AG09309 (cell line): ENCODE measurements at regions not wholly inside any gene's neighbourhood (a gene's known extent, or its start where the extent isn't known, plus 50 kb on each side); places are given as distances from the start of the nearest gene placed in this dataset.
A peak's percentile ranks its signal among the peaks of the same experiment; 100 is the strongest.

Experiments
- DNase-seq: peaks from one replicate; pipeline ENCODE4 v3.0.0-alpha.2; 2010; ENCODE audit warnings: low read depth
- H3K4me3 ChIP-seq: 2 replicates; pipeline ENCODE4 v1.5.1; 2011; ENCODE audit warnings: mild to moderate bottlenecking, low read depth, low read length, moderate library complexity; ENCODE audit not compliant: control insufficient read depth
- TF ChIP-seq, protein P1 (sequence below): IDR thresholded peaks from 2 replicates; pipeline ENCODE4 v1.5.1; 2011; ENCODE audit warnings: mild to moderate bottlenecking, low read depth, low read length, inconsistent platforms; ENCODE audit not compliant: insufficient read depth, control insufficient read depth; ENCODE audit errors: missing control alignments

DNA sequence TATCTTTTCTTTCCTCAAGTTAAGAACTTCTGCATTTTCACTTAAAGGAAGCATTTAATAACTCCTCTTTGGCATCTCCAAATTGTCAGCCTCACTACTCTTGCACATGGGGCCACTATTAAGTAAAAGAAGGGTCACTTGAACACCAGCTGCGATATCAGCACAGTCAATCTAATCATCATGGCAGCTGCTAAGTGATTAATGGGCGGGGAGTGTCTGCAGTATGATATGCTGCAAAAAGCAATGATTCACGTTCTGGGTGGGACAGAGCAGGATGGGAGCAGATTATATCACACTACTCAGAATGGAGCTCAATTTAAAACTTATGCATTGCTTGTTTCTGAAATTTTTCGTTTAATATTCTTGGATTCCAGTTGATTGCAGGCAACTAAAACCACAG is 447.4 kb upstream of the PFKP start:
- TF ChIP-seq, protein P1, sequence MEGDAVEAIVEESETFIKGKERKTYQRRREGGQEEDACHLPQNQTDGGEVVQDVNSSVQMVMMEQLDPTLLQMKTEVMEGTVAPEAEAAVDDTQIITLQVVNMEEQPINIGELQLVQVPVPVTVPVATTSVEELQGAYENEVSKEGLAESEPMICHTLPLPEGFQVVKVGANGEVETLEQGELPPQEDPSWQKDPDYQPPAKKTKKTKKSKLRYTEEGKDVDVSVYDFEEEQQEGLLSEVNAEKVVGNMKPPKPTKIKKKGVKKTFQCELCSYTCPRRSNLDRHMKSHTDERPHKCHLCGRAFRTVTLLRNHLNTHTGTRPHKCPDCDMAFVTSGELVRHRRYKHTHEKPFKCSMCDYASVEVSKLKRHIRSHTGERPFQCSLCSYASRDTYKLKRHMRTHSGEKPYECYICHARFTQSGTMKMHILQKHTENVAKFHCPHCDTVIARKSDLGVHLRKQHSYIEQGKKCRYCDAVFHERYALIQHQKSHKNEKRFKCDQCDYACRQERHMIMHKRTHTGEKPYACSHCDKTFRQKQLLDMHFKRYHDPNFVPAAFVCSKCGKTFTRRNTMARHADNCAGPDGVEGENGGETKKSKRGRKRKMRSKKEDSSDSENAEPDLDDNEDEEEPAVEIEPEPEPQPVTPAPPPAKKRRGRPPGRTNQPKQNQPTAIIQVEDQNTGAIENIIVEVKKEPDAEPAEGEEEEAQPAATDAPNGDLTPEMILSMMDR, result no peak
- no peak overlapping the region for H3K4me3 ChIP-seq
- DNase-seq, result no peak

- DNase-seq, result no peak
- TF ChIP-seq, protein P1, result peak; percentile 11
- H3K4me3 ChIP-seq, result no peak overlapping the region
These were observed 447.9 kb upstream of the PFKP start for GRCh38 chr10:2619472-2619871.

- TF ChIP-seq, protein P1, result no peak
- DNase-seq, result no peak
- H3K4me3 ChIP-seq, result no peak overlapping the region
These were observed 448.7 kb upstream of the PFKP start for GRCh38 chr10:2618690-2619089.

DNA sequence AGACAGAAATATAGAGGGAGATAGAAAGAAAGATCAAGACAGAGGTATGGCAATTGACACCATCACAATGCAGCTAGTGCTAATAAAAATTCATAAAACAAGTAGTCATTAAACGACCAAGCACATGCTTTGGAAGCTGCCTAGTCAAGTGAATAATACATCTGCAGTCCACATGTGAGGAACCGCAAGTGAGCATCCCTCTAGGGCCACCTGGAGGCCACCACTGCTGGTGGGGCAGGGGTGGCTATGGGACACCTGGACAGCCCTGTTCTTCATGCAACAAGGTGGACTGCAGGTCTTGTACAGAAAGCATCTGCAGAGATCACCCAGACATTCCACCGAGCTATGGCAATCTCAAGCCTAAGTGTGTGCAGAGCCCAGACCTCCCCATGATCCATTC is 451.1 kb upstream of the PFKP start:
- TF ChIP-seq, protein P1, result no peak
- no peak overlapping the region for H3K4me3 ChIP-seq
- no peak for DNase-seq

- no peak overlapping the region for H3K4me3 ChIP-seq
- TF ChIP-seq, protein P1, result no peak
- DNase-seq, result no peak
These were observed 455.7 kb upstream of the PFKP start for GRCh38 chr10:2611603-2612002.

DNA sequence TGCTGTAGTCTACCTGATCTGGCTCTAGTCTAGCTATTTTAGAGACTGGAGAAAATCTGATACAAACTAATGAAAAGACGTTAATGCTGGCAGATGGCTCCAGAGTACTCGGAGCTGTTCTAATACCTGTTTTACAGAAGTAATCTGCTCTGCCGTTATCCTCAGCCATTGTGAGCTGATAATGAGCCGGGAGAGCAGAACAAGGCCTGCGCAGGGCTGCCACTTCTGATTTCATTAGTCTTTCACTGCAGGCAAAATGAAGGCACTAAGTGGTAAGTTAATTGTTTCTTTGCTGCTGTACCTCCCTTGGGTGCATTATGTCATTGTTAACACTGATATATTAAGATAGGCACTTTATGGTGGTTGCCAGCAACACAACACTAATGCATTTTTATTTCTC is 456.4 kb upstream of the PFKP start:
- DNase-seq, result no peak
- TF ChIP-seq, protein P1, result no peak
- no peak overlapping the region for H3K4me3 ChIP-seq

DNA sequence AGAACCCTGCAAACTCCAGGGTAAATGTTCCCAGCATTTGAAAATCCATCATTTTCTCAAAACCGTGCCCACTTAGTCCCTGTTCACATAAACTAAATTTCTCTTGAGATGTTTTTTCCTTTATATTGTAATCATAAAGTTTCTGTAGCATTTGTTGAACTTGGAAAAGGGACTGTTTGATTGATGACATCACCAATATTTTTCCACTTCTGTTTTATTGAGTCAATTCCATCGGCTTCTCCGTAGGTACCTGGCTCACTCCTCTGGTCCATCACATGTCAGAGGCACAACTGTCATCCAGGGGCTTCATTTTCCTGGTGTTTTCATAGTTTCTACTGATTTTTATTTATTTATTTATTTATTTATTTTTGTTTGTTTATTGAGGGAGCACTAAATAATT is 462.5 kb upstream of the PFKP start:
- TF ChIP-seq, protein P1, result no peak
- H3K4me3 ChIP-seq, result no peak overlapping the region
- no peak for DNase-seq
